B cell (primary cell): ENCODE measurements at regions not wholly inside any gene's neighbourhood (a gene's known extent, or its start where the extent isn't known, plus 50 kb on each side); places are given as distances from the start of the nearest gene placed in this dataset.

Experiments
- CTCF ChIP-seq: fragments of 200-600 bp; IDR thresholded peaks from one replicate; pipeline ENCODE4 v1.8.0; 2022; ENCODE audit warnings: antibody characterized with exemption, mild to moderate bottlenecking
- EZH2 ChIP-seq: IDR thresholded peaks from 2 replicates; pipeline ENCODE4 v1.6.1; 2012; ENCODE audit warnings: borderline replicate concordance, low read depth, mild to moderate bottlenecking, moderate library complexity, low read length; ENCODE audit not compliant: insufficient read depth, poor library complexity, severe bottlenecking

GRCh38 chr2:47654790-47655562 lies 84.2 kb upstream of the KCNK12 start:
- no peak for TF ChIP-seq CTCF
- no peak for TF ChIP-seq EZH2
